ENCODE measurements at regions not wholly inside any gene's neighbourhood (a gene's known extent, or its start where the extent isn't known, plus 50 kb on each side); places are given as distances from the start of the nearest gene placed in this dataset.

GRCh38 chr2:198414976-198415375 lies 610.6 kb downstream of the PLCL1 start:
- ATAC-seq (ENCODE audit: poor library complexity) (no peak), DNase-seq (no peak)
- Mint-ChIP-seq H3K9me3 (no peaks in the 10 kb centered on the region), H3K36me3 (ENCODE audit: low read depth) (no peaks in the 10 kb centered on the region), H3K27me3 (peaks cover 17% of the 10 kb centered on the region), H3K4me3 (no peak overlapping the region), H3K4me1 (ENCODE audit: low read depth) (no peaks in the 10 kb centered on the region), H3K27ac (no peak overlapping the region)
- POLR2A ChIA-PET: no interaction called here
- Histone ChIP-seq H3K9me3 (ENCODE audit: control insufficient read depth in 1 of 2, insufficient read depth in 1 of 2, low read length in 2 of 2) (no peaks in the 10 kb centered on the region), H3K36me3 (ENCODE audit: insufficient read depth, low read length) (no peaks in the 10 kb centered on the region), H3K27me3 (ENCODE audit: control insufficient read depth in 1 of 2, insufficient read depth in 2 of 2, low read length in 2 of 2) (no peaks in the 10 kb centered on the region), H3K4me1 (ENCODE audit: insufficient read depth, low read length) (no peaks in the 10 kb centered on the region), H3K4me3 (ENCODE audit: low read length) (no peak overlapping the region), H3K27ac (ENCODE audit: low read depth in 1 of 2, low read length in 2 of 2) (no peak overlapping the region)
- intact Hi-C loops (cut with DNase I, micrococcal nuclease): no loop called here
- TF ChIP-seq, protein P1, sequence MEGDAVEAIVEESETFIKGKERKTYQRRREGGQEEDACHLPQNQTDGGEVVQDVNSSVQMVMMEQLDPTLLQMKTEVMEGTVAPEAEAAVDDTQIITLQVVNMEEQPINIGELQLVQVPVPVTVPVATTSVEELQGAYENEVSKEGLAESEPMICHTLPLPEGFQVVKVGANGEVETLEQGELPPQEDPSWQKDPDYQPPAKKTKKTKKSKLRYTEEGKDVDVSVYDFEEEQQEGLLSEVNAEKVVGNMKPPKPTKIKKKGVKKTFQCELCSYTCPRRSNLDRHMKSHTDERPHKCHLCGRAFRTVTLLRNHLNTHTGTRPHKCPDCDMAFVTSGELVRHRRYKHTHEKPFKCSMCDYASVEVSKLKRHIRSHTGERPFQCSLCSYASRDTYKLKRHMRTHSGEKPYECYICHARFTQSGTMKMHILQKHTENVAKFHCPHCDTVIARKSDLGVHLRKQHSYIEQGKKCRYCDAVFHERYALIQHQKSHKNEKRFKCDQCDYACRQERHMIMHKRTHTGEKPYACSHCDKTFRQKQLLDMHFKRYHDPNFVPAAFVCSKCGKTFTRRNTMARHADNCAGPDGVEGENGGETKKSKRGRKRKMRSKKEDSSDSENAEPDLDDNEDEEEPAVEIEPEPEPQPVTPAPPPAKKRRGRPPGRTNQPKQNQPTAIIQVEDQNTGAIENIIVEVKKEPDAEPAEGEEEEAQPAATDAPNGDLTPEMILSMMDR (IDR thresholded peaks at IDR 0.05): no peak
- CTCF ChIA-PET: no interaction called here

DNA sequence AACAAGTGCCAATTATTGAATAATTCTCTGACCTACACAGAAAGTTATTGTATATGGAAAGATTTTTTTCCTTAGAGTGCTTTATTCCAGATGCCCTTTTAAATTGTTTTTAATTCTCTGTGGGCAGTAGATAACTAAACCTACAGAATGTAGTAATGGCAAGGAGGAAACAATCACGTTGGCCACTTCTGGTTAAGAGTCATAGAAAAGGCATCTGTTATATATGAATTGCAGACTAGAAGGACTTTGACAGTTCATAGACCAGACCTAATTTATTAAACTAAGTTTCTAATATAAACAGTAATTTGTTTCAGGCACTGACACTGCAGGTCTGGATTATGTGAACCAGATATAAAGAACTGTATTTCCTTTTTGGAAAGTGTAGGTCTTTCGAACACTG lies 607.5 kb downstream of the PLCL1 start:
- Mint-ChIP-seq H3K27me3 (peaks cover 21% of the 10 kb centered on the region), H3K9me3 (no peaks in the 10 kb centered on the region), H3K4me1 (ENCODE audit: low read depth) (no peaks in the 10 kb centered on the region), H3K4me3 (no peak overlapping the region), H3K27ac (no peak overlapping the region), H3K36me3 (ENCODE audit: low read depth) (no peaks in the 10 kb centered on the region)
- H3K27me3 ChIP-seq (ENCODE audit: control insufficient read depth in 1 of 2, insufficient read depth in 2 of 2, low read length in 2 of 2): no peaks in the 10 kb centered on the region
- no peaks in the 10 kb centered on the region for H3K36me3 ChIP-seq (ENCODE audit: insufficient read depth, low read length)
- TF ChIP-seq, protein P1 (IDR thresholded peaks at IDR 0.05): no peak
- no peak overlapping the region for H3K4me3 ChIP-seq (ENCODE audit: low read length)
- CTCF ChIA-PET: no interaction called here
- no peak for DNase-seq
- H3K9me3 ChIP-seq (ENCODE audit: control insufficient read depth in 1 of 2, insufficient read depth in 1 of 2, low read length in 2 of 2): no peaks in the 10 kb centered on the region
- intact Hi-C loops (cut with DNase I, micrococcal nuclease): no loop called here
- no peak overlapping the region for H3K27ac ChIP-seq (ENCODE audit: low read depth in 1 of 2, low read length in 2 of 2)
- no peak for ATAC-seq (ENCODE audit: poor library complexity)
- POLR2A ChIA-PET: no interaction called here
- no peaks in the 10 kb centered on the region for H3K4me1 ChIP-seq (ENCODE audit: insufficient read depth, low read length)

DNA sequence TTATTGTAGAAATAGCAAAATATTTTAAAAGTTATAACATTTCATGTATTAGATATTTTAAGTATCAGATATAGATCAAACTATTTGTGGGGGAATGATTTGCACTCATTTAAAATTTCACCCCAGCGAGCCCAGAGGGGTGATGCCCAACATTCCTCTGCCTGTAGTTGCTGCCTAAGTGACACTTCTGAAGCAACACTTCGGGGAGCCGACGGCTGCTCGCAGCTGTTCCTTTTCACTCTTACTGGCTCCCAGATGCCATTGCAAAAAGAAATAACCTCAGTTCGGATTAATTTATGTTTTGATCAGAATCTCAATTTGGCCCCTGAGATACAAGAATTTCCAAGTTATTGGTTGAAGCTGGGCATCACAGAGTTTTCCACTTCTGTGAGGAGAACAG lies 603.8 kb downstream of the PLCL1 start:
- no peak for ATAC-seq (ENCODE audit: poor library complexity)
- Histone ChIP-seq H3K27me3 (ENCODE audit: control insufficient read depth in 1 of 2, insufficient read depth in 2 of 2, low read length in 2 of 2) (no peaks in the 10 kb centered on the region), H3K4me3 (ENCODE audit: low read length) (no peak overlapping the region), H3K27ac (ENCODE audit: low read depth in 1 of 2, low read length in 2 of 2) (no peak overlapping the region), H3K4me1 (ENCODE audit: insufficient read depth, low read length) (no peaks in the 10 kb centered on the region), H3K9me3 (ENCODE audit: control insufficient read depth in 1 of 2, insufficient read depth in 1 of 2, low read length in 2 of 2) (no peaks in the 10 kb centered on the region), H3K36me3 (ENCODE audit: insufficient read depth, low read length) (no peaks in the 10 kb centered on the region)
- TF ChIP-seq, protein P1 (IDR thresholded peaks at IDR 0.05): no peak
- intact Hi-C loops (cut with DNase I, micrococcal nuclease): no loop called here
- no peaks in the 10 kb centered on the region for H3K9me3 Mint-ChIP-seq
- peaks cover 24% of the 10 kb centered on the region for H3K27me3 Mint-ChIP-seq
- no peak overlapping the region for H3K4me3 Mint-ChIP-seq
- no peak overlapping the region for H3K27ac Mint-ChIP-seq
- no peaks in the 10 kb centered on the region for H3K4me1 Mint-ChIP-seq (ENCODE audit: low read depth)
- no peaks in the 10 kb centered on the region for H3K36me3 Mint-ChIP-seq (ENCODE audit: low read depth)
- ChIA-PET POLR2A (no interaction called here), CTCF (no interaction called here)
- no peak for DNase-seq
